GM18508 (cell line): ENCODE measurements at regions not wholly inside any gene's neighbourhood (a gene's known extent, or its start where the extent isn't known, plus 50 kb on each side); places are given as distances from the start of the nearest gene placed in this dataset.
"Not testable (repeated sequence)": the region's sequence is repeated elsewhere in the genome, so short reads cannot be mapped to it uniquely, and the experiment has no call there.

Experiments
- ATAC-seq: cut with Tn5 transposase; IDR thresholded peaks from one replicate; pipeline ENCODE4 v1.9.1; 2021; ENCODE audit warnings: moderate number of reproducible peaks; ENCODE audit not compliant: insufficient read depth, unreplicated experiment

GRCh38 chr5:122515210-122515609 lies 203.2 kb downstream of the SNCAIP start:
- ATAC-seq, result not testable (repeated sequence)

- ATAC-seq, result peak; percentile 73
Observed at GRCh38 chr5:122515709-122516431, 203.8 kb downstream of the SNCAIP start.

- ATAC-seq, result no peak
Observed at GRCh38 chr5:122516432-122516743, 204.4 kb downstream of the SNCAIP start.

- ATAC-seq, result no peak
Observed at GRCh38 chr5:122517091-122517490, 205.1 kb downstream of the SNCAIP start.

- no peak for ATAC-seq
Observed at GRCh38 chr5:122523776-122524175, 211.7 kb downstream of the SNCAIP start.

GRCh38 chr5:122527547-122527946 lies 215.5 kb downstream of the SNCAIP start:
- ATAC-seq, result no peak

GRCh38 chr5:122532035-122532434 lies 220.0 kb downstream of the SNCAIP start:
- no peak for ATAC-seq

- ATAC-seq, result no peak
Observed at GRCh38 chr5:122533825-122534224, 221.8 kb downstream of the SNCAIP start.

- ATAC-seq, result no peak
Observed at GRCh38 chr5:122534829-122535228, 222.8 kb downstream of the SNCAIP start.

GRCh38 chr5:122541388-122541787 lies 229.4 kb downstream of the SNCAIP start:
- no peak for ATAC-seq

- ATAC-seq, result no peak
Observed at GRCh38 chr5:122545986-122546385, 228.9 kb upstream of the SNX2 start.

- ATAC-seq, result no peak
Observed at GRCh38 chr5:122547219-122547618, 227.7 kb upstream of the SNX2 start.

GRCh38 chr5:122547669-122548068 lies 227.2 kb upstream of the SNX2 start:
- no peak for ATAC-seq

GRCh38 chr5:122559676-122560075 lies 215.2 kb upstream of the SNX2 start:
- ATAC-seq, result no peak

GRCh38 chr5:122561209-122561608 lies 213.7 kb upstream of the SNX2 start:
- ATAC-seq, result no peak

- no peak for ATAC-seq
Observed at GRCh38 chr5:122565331-122565730, 209.5 kb upstream of the SNX2 start.

- ATAC-seq, result no peak
Observed at GRCh38 chr5:122576256-122577016, 198.4 kb upstream of the SNX2 start.

GRCh38 chr5:122581629-122582028 lies 193.3 kb upstream of the SNX2 start:
- ATAC-seq, result no peak

- ATAC-seq, result no peak
Observed at GRCh38 chr5:122584411-122585300, 190.2 kb upstream of the SNX2 start.

GRCh38 chr5:122585371-122585770 lies 189.5 kb upstream of the SNX2 start:
- ATAC-seq, result no peak

GRCh38 chr5:122586351-122586750 lies 188.5 kb upstream of the SNX2 start:
- ATAC-seq, result no peak
